Fibroblast of skin of abdomen (primary cell): ENCODE measurements at regions not wholly inside any gene's neighbourhood (a gene's known extent, or its start where the extent isn't known, plus 50 kb on each side); places are given as distances from the start of the nearest gene placed in this dataset.
A peak's percentile ranks its signal among the peaks of the same experiment; 100 is the strongest.

Source experiments
- DNase-seq: peaks from one replicate; pipeline ENCODE4 v3.0.0-alpha.2; 2013

- DNase-seq = no peak
Measured at GRCh38 chr9:11743356-11743755, 949.8 kb upstream of the TYRP1 start.

GRCh38 chr9:11749396-11749795 lies 943.8 kb upstream of the TYRP1 start:
- no peak for DNase-seq

- peak; percentile 43 for DNase-seq
Measured at GRCh38 chr9:11755951-11756350, 937.2 kb upstream of the TYRP1 start.

GRCh38 chr9:11757408-11757807 lies 935.8 kb upstream of the TYRP1 start:
- no peak for DNase-seq

GRCh38 chr9:11758016-11758415 lies 935.2 kb upstream of the TYRP1 start:
- peak; percentile 1 for DNase-seq

- no peak for DNase-seq
Measured at GRCh38 chr9:11779971-11780370, 913.2 kb upstream of the TYRP1 start.

GRCh38 chr9:11792870-11793269 lies 900.3 kb upstream of the TYRP1 start:
- no peak for DNase-seq

GRCh38 chr9:11794984-11795383 lies 898.2 kb upstream of the TYRP1 start:
- DNase-seq = no peak

- DNase-seq = no peak
Measured at GRCh38 chr9:11805969-11806368, 887.2 kb upstream of the TYRP1 start.

GRCh38 chr9:11821306-11821975 lies 871.7 kb upstream of the TYRP1 start:
- DNase-seq = no peak

- no peak for DNase-seq
Measured at GRCh38 chr9:11828201-11828600, 865.0 kb upstream of the TYRP1 start.

- DNase-seq = no peak
Measured at GRCh38 chr9:11833056-11833455, 860.1 kb upstream of the TYRP1 start.

- DNase-seq = no peak
Measured at GRCh38 chr9:11868795-11869194, 824.4 kb upstream of the TYRP1 start.

- no peak for DNase-seq
Measured at GRCh38 chr9:11871852-11872251, 821.3 kb upstream of the TYRP1 start.

- no peak for DNase-seq
Measured at GRCh38 chr9:11872471-11872870, 820.7 kb upstream of the TYRP1 start.

GRCh38 chr9:11874414-11874813 lies 818.8 kb upstream of the TYRP1 start:
- no peak for DNase-seq

GRCh38 chr9:11892401-11892800 lies 800.8 kb upstream of the TYRP1 start:
- peak; percentile 34 for DNase-seq

GRCh38 chr9:11893331-11893730 lies 799.9 kb upstream of the TYRP1 start:
- DNase-seq = peak; percentile 93

- DNase-seq = no peak
Measured at GRCh38 chr9:11894136-11894535, 799.0 kb upstream of the TYRP1 start.

GRCh38 chr9:11902610-11903009 lies 790.6 kb upstream of the TYRP1 start:
- no peak for DNase-seq

- no peak for DNase-seq
Measured at GRCh38 chr9:11915699-11916098, 777.5 kb upstream of the TYRP1 start.

- DNase-seq = no peak
Measured at GRCh38 chr9:11928871-11929321, 764.3 kb upstream of the TYRP1 start.

GRCh38 chr9:11931109-11931508 lies 762.1 kb upstream of the TYRP1 start:
- peak; percentile 67 for DNase-seq

- DNase-seq = peak; percentile 40
Measured at GRCh38 chr9:11931751-11932150, 761.4 kb upstream of the TYRP1 start.

- peak; percentile 96 for DNase-seq
Measured at GRCh38 chr9:11933926-11934325, 759.3 kb upstream of the TYRP1 start.
